Uterus (tissue), 2 donors: ENCODE measurements at regions not wholly inside any gene's neighbourhood (a gene's known extent, or its start where the extent isn't known, plus 50 kb on each side); places are given as distances from the start of the nearest gene placed in this dataset.

ENCODE experiments used
- POLR2A ChIP-seq, 2 donors: fragments of 450-650 bp; IDR thresholded peaks; one replicate each; pipeline ENCODE4 v1.6.1; 2016; ENCODE audit warnings: antibody characterized with exemption in 2 of 2, mild to moderate bottlenecking in 1 of 2, moderate library complexity in 1 of 2
- TF ChIP-seq, protein P1 (sequence below), 4 experiments: fragments of 200-600 bp in 2 of 4; fragments of 450-650 bp in 2 of 4; sonication (generic) in 2 of 4; IDR thresholded peaks; one replicate each; pipeline ENCODE4 v1.5.1; 2016 to 2019; ENCODE audit warnings: antibody characterized with exemption in 4 of 4, mild to moderate bottlenecking in 2 of 4, moderate library complexity in 1 of 4

DNA sequence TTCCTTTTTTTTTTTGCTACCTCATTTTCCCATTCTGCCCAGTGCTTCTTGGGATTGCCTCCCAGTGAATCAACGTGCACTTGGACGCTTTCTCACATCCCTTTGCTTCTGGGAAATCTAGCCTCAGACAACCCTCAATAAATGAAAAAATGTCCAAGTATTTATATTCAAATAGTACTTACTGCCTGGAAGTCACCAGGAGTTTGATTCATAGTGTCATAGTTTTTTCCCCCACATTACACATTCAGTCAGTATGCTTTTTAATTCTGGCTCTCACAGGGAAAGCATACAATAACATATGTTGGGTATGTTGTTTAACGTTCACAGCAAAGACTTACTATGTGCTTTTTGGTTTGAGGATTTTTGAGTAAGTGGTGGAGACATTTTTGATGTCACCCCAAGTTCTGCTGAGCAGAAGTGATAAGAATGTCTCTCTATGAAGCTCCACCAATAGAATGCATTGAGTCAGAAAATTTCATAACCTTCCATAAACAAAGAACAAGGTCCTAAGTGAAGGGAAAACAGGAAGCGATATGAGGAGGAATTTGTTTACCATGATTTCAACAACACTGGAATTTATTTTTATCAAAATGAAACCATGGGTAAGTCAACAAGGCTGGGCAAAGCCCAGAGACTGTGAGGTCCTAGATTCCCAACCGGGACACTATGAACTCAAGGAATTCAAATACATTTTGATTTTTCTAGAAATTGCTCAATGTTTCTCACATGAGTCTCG is 301.2 kb upstream of the BMP2 start:
- TF ChIP-seq POLR2A (IDR thresholded peaks at IDR 0.05): no peak
- TF ChIP-seq, protein P1, sequence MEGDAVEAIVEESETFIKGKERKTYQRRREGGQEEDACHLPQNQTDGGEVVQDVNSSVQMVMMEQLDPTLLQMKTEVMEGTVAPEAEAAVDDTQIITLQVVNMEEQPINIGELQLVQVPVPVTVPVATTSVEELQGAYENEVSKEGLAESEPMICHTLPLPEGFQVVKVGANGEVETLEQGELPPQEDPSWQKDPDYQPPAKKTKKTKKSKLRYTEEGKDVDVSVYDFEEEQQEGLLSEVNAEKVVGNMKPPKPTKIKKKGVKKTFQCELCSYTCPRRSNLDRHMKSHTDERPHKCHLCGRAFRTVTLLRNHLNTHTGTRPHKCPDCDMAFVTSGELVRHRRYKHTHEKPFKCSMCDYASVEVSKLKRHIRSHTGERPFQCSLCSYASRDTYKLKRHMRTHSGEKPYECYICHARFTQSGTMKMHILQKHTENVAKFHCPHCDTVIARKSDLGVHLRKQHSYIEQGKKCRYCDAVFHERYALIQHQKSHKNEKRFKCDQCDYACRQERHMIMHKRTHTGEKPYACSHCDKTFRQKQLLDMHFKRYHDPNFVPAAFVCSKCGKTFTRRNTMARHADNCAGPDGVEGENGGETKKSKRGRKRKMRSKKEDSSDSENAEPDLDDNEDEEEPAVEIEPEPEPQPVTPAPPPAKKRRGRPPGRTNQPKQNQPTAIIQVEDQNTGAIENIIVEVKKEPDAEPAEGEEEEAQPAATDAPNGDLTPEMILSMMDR (IDR thresholded peaks at IDR 0.05): no peak
